AG09319 (cell line): ENCODE measurements at regions not wholly inside any gene's neighbourhood (a gene's known extent, or its start where the extent isn't known, plus 50 kb on each side); places are given as distances from the start of the nearest gene placed in this dataset.

Experiments
- DNase-seq: peaks from one replicate; pipeline ENCODE4 v3.0.0-alpha.2; 2010; ENCODE audit warnings: low read depth; ENCODE audit errors: extremely low read depth
- TF ChIP-seq, protein P1 (sequence below): IDR thresholded peaks from 2 replicates; pipeline ENCODE4 v1.5.1; 2011; ENCODE audit warnings: low read depth, mild to moderate bottlenecking, inconsistent platforms, low read length, moderate library complexity

DNA sequence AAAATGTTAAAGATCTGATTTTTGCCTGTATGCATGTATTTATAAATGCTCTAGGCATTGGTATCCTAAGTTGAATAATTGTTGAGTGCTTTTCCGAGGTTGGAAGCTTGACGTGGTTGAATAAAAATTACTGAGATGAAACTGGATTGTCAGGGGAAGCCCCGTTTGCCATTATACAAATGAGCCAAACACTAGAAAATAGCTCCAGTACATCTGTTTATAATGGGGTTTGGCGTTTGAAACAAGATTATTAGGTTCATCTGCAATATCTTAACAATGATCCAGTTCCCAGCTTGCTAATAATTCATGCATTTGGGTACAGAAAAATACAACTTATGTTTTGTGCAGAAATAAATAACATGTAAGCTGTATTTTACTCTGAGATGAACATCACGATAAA is 789.6 kb downstream of the GALC start:
- TF ChIP-seq, protein P1, sequence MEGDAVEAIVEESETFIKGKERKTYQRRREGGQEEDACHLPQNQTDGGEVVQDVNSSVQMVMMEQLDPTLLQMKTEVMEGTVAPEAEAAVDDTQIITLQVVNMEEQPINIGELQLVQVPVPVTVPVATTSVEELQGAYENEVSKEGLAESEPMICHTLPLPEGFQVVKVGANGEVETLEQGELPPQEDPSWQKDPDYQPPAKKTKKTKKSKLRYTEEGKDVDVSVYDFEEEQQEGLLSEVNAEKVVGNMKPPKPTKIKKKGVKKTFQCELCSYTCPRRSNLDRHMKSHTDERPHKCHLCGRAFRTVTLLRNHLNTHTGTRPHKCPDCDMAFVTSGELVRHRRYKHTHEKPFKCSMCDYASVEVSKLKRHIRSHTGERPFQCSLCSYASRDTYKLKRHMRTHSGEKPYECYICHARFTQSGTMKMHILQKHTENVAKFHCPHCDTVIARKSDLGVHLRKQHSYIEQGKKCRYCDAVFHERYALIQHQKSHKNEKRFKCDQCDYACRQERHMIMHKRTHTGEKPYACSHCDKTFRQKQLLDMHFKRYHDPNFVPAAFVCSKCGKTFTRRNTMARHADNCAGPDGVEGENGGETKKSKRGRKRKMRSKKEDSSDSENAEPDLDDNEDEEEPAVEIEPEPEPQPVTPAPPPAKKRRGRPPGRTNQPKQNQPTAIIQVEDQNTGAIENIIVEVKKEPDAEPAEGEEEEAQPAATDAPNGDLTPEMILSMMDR, result no peak

DNA sequence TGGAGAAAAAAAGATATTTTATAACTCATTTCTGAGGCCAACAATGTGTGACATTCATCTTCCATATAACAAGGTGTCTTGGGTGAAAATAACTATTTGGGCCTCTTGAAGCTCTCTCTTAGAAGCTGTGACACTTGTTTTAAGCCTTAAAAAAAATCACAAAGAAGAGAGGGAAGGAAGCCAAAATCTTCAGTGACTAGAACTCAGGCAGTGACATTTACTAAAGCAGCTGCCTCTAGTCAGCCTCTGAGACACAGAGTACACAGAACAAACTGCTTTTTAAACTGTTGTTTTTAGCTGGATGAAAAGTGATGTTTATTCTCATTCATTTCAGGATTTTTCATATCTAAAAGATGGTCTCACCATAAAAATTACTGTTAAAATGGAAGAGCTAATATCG is 793.6 kb downstream of the GALC start:
- DNase-seq, result no peak
- TF ChIP-seq, protein P1, result no peak

More for the DNA sequence above, 789.6 kb downstream of the GALC start:
- no peak for DNase-seq

DNA sequence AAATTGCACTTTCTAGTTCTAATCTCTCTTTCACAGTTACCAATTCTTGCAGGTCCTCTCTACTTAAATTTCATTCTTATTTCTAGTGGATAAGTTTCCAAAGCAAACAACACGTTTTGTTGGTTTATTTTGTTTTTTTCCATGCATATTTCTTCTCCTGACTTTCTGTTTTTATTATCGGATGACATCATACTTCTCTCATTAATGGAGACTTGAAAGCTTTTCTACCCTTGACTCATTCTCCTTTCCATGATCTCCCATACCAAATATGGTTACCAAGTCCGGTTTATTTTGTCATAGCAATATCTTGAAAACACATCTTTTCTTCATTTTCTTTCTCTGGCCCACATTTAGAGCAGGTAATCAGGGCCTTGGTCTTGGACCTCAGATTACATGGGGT is 796.5 kb downstream of the GALC start:
- TF ChIP-seq, protein P1, result no peak
- no peak for DNase-seq

DNA sequence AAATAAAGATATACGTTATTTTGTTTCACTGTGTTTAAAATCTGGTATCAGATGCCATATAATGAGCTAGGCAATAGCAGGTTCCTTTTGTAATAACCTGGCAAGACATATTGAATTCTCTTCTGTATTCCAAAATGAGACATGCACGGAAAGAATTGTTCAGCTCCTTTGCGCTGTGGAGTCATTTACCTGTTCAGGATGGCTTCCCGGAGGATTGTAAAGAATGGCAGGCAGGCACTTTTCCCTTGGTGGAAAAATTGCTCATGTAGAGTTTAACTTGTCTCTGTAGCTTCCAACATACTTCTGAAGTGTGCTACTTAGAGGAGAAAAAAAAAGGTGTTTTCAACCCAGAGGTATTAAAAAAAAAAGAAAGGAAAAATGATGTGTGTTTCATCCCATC is 805.2 kb downstream of the GALC start:
- no peak for DNase-seq
- TF ChIP-seq, protein P1, result no peak

DNA sequence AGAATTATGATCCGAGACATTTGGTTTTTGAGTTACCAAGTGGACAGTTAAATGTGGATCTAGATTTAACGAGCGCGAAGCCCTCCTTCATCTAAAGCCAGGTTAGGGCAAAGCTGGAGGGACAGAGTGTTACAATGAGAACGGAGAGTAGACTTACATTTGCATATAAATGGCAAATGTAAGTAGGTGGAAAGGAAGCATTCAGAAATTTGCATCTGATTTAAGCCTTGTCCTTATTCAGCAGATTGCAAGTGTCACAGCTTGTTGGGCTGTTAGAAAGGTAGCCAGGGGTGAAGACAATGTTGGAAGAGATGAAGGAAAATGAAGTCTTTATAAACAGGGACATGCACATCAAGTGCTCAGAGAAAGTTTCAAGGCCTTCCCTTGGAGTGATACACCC is 806.2 kb downstream of the GALC start:
- DNase-seq, result no peak

DNA sequence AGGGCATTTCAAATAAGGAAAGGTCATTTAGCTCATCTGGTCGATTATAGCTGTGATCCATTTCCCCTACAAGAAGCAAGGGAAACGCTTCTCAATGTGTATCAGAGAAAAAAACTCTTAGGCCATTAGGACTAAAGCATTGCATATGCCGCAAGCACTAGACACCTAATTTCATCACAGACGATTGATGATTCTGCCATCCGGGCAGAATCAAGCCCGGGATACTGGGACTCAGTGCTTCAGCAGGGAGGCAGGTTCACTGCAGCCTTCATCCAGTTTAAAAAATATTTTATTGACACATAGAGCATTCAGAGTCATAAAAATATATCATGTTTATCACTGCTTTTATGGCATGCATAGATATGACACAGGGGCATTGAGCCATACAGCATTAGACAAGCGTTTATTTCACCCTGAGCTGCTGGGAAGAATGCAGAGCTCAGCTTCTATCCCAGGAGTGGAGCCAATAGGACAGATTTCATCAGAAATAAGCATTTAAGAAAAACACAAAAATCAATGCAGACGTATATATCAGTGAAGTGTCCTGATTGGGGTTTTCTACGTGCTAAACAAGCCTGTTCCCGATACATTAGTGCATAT is 806.9 kb downstream of the GALC start:
- TF ChIP-seq, protein P1, result no peak
- no peak for DNase-seq

More for the DNA sequence above, 806.2 kb downstream of the GALC start:
- TF ChIP-seq, protein P1, result no peak

DNA sequence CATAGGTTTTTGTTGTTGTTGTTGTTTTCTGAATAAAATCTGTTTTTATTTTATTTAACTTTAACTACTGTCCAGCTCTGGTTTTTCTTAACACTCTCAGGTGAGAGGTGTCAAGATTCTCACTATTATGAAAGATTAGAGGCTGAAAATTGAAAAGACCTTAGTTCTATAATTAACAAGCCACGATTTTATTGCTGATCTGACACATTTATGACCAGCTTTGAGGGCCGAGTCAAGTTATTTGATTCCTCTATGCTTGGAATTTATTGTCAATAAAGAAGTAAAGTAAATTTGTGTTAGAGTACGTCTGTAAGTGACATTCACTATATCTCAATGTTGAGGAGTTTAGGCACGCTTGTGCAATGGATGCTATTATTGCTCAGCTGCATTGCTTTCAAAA is 808.8 kb downstream of the GALC start:
- DNase-seq, result no peak
- TF ChIP-seq, protein P1, result no peak
